Endodermal cell (in vitro differentiated cells): ENCODE measurements at regions not wholly inside any gene's neighbourhood (a gene's known extent, or its start where the extent isn't known, plus 50 kb on each side); places are given as distances from the start of the nearest gene placed in this dataset.

Experiments
- DNase-seq: peaks from one replicate; pipeline ENCODE4 v3.0.0-alpha.2; 2017
- H3K27ac ChIP-seq: 2 replicates; pipeline ENCODE4 v1.5.1; 2013; ENCODE audit warnings: mild to moderate bottlenecking, low read depth, low read length, moderate library complexity
- H3K27me3 ChIP-seq: 2 replicates; pipeline ENCODE4 v1.6.1; 2013; ENCODE audit warnings: mild to moderate bottlenecking, low read length, moderate library complexity; ENCODE audit not compliant: insufficient read depth, control insufficient read depth, poor library complexity, severe bottlenecking
- H3K36me3 ChIP-seq: 2 replicates; pipeline ENCODE4 v1.7.0; 2013; ENCODE audit warnings: mild to moderate bottlenecking, low read length, moderate library complexity; ENCODE audit not compliant: control insufficient read depth, insufficient read depth
- H3K4me1 ChIP-seq: one replicate; pipeline ENCODE4 v1.7.0; 2013; ENCODE audit warnings: low read length; ENCODE audit not compliant: control insufficient read depth, insufficient read depth
- H3K4me3 ChIP-seq: 2 replicates; pipeline ENCODE4 v1.5.1; 2013; ENCODE audit warnings: mild to moderate bottlenecking, low read length, moderate library complexity
- H3K9ac ChIP-seq: 2 replicates; pipeline ENCODE4 v1.6.1; 2013; ENCODE audit warnings: mild to moderate bottlenecking, low read length, moderate library complexity; ENCODE audit not compliant: poor library complexity, severe bottlenecking; ENCODE audit errors: extremely low read depth
- H3K9me3 ChIP-seq: 2 replicates; pipeline ENCODE4 v1.6.1; 2013; ENCODE audit warnings: mild to moderate bottlenecking, low read length, moderate library complexity; ENCODE audit not compliant: control insufficient read depth
- H3K27ac Mint-ChIP-seq: 2 replicates; pipeline ENCODE4 v1.8.0; 2020; ENCODE audit warnings: mixed read lengths
- H3K27me3 Mint-ChIP-seq: 2 replicates; pipeline ENCODE4 v1.8.0; 2021; ENCODE audit warnings: mild to moderate bottlenecking, mixed read lengths; ENCODE audit not compliant: insufficient read depth
- H3K36me3 Mint-ChIP-seq: 2 replicates; pipeline ENCODE4 v1.8.0; 2020; ENCODE audit warnings: low read depth, mixed read lengths
- H3K4me1 Mint-ChIP-seq: 2 replicates; pipeline ENCODE4 v1.8.0; 2020; ENCODE audit warnings: mixed read lengths
- H3K4me3 Mint-ChIP-seq: 2 replicates; pipeline ENCODE4 v1.8.0; 2020; ENCODE audit warnings: mild to moderate bottlenecking, moderate library complexity, mixed read lengths
- H3K9me3 Mint-ChIP-seq: 2 replicates; pipeline ENCODE4 v1.8.0; 2020; ENCODE audit warnings: mild to moderate bottlenecking, mixed read lengths
- WGBS, 2 experiments: methylation state at CpG; one replicate each; pipeline versions ENCODE4 v1.1.5 to v1.1.7; 2013; ENCODE audit warnings: missing lambda C conversion rate in 2 of 2, mixed read lengths in 1 of 2; ENCODE audit not compliant: insufficient coverage in 1 of 2, insufficient read length in 1 of 2; 5-methylcytosine and 5-hydroxymethylcytosine counted together
- TF ChIP-seq, protein P1 (sequence below): fragments of 200-600 bp; sonication (generic); conservative IDR thresholded peaks from 2 replicates; pipeline ENCODE4 v1.5.0; 2021; ENCODE audit warnings: antibody characterized with exemption, mild to moderate bottlenecking

DNA sequence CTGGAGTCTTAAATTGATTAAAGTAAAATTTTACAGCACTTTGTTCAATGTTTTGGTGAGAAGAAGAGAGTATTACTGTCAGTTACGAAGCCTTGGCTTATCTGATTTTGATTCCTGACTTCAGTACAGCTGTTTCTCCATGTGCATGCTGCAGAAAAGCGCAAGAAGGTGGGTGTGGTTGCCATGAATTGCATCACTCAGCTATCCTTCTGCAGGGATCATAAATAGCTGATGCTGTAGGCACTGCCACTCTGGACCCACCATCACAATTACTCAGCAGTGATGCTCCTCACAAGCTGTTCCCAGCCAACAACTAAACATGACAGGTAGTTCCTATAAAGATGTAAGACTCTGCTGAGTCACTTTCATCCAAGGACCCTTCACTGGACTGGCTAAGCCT, 321.2 kb downstream of the IRS2 start:
- Histone ChIP-seq H3K4me1 (no peaks in the 10 kb centered on the region), H3K27me3 (no peaks in the 10 kb centered on the region), H3K9me3 (peaks cover 19% of the 10 kb centered on the region), H3K4me3 (no peak overlapping the region), H3K9ac (no peak overlapping the region), H3K36me3 (no peaks in the 10 kb centered on the region), H3K27ac (no peak overlapping the region)
- Mint-ChIP-seq H3K9me3 (peaks cover 13% of the 10 kb centered on the region), H3K36me3 (no peaks in the 10 kb centered on the region), H3K27ac (no peak overlapping the region), H3K4me3 (no peak overlapping the region), H3K4me1 (no peaks in the 10 kb centered on the region), H3K27me3 (no peaks in the 10 kb centered on the region)
- TF ChIP-seq, protein P1, sequence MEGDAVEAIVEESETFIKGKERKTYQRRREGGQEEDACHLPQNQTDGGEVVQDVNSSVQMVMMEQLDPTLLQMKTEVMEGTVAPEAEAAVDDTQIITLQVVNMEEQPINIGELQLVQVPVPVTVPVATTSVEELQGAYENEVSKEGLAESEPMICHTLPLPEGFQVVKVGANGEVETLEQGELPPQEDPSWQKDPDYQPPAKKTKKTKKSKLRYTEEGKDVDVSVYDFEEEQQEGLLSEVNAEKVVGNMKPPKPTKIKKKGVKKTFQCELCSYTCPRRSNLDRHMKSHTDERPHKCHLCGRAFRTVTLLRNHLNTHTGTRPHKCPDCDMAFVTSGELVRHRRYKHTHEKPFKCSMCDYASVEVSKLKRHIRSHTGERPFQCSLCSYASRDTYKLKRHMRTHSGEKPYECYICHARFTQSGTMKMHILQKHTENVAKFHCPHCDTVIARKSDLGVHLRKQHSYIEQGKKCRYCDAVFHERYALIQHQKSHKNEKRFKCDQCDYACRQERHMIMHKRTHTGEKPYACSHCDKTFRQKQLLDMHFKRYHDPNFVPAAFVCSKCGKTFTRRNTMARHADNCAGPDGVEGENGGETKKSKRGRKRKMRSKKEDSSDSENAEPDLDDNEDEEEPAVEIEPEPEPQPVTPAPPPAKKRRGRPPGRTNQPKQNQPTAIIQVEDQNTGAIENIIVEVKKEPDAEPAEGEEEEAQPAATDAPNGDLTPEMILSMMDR, result no peak
- DNase-seq, result no peak
- WGBS, 2 experiments, result 16 to 48% methylated on average over 2 of the region's 2 CpGs

DNA sequence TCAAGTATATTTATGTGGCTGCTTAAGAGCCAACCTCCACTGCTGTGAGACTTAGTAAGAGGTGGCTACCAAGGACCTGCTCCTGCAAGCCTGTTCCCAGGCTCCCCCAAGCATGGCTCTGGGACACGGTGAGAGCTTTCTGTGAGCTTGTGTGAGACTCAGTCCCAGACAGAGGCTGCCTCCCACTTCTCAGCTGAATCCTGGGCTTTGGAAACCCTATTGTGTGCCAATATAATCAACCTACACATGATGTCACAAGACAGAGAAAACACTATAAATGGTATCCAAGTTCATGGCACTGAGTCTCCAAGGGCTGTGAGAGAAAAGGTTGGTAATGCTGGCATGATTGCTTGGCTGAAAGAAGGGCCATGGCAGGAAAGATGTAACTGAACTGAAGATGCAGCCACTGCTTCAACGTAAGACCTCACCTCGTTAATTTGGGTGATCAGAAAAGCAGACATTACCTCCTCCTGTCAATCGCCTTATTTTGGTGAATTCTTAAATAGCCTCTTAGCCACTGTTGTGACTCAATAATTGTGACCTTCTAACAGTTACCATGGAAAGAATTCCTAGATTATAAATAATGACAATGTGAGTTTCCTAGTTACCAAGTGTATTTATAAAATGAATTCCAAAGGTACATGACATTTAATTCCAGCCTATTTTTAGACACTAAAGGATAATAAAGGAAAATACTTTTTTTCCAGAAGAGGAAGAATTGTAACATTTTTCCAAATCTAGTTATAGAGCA, 332.0 kb downstream of the IRS2 start:
- H3K27ac Mint-ChIP-seq, result no peak overlapping the region
- H3K36me3 Mint-ChIP-seq, result no peaks in the 10 kb centered on the region
- no peaks in the 10 kb centered on the region for H3K27me3 Mint-ChIP-seq
- WGBS, 2 experiments, result 96 to 100% methylated on average over 2 to 4 of the region's 4 CpGs
- Histone ChIP-seq H3K4me3 (no peak overlapping the region), H3K4me1 (no peaks in the 10 kb centered on the region), H3K27me3 (no peaks in the 10 kb centered on the region), H3K36me3 (no peaks in the 10 kb centered on the region), H3K27ac (no peak overlapping the region), H3K9ac (no peak overlapping the region), H3K9me3 (peaks cover 13% of the 10 kb centered on the region)
- no peak overlapping the region for H3K4me3 Mint-ChIP-seq
- DNase-seq, result no peak
- no peaks in the 10 kb centered on the region for H3K4me1 Mint-ChIP-seq
- peaks cover 24% of the 10 kb centered on the region for H3K9me3 Mint-ChIP-seq
- TF ChIP-seq, protein P1, result no peak

DNA sequence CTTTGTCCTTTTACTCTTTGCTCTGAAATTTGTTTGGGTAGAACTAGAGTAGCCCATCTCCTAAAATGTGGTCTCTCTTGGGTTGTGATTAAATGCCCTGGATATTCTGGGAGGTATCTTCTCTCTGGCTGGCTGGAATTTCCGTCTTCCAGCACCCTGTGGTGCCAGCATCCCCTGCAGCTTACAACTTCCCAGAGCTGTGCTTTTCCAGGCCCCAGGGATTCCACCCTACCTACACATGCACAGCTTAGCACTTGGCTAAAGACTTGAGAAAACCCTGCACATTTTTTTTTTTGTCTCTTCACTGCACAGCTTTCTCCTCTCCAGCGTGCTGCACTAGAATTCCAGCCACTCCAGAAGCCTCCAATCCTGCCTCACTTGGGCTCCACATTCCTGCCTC, 334.7 kb downstream of the IRS2 start:
- H3K4me3 Mint-ChIP-seq, result no peak overlapping the region
- Histone ChIP-seq H3K4me3 (no peak overlapping the region), H3K4me1 (no peaks in the 10 kb centered on the region), H3K9ac (no peak overlapping the region), H3K27ac (no peak overlapping the region), H3K36me3 (no peaks in the 10 kb centered on the region), H3K27me3 (no peaks in the 10 kb centered on the region), H3K9me3 (peaks cover 13% of the 10 kb centered on the region)
- no peak overlapping the region for H3K27ac Mint-ChIP-seq
- no peaks in the 10 kb centered on the region for H3K4me1 Mint-ChIP-seq
- H3K36me3 Mint-ChIP-seq, result no peaks in the 10 kb centered on the region
- peaks cover 24% of the 10 kb centered on the region for H3K9me3 Mint-ChIP-seq
- no peaks in the 10 kb centered on the region for H3K27me3 Mint-ChIP-seq
- no peak for DNase-seq
- TF ChIP-seq, protein P1, result no peak
- WGBS, 2 experiments, result 83% methylated on average over 1 to 2 of the region's 2 CpGs
